GM12864 (cell line): ENCODE measurements at regions not wholly inside any gene's neighbourhood (a gene's known extent, or its start where the extent isn't known, plus 50 kb on each side); places are given as distances from the start of the nearest gene placed in this dataset.

Experiments
- DNase-seq: peaks from one replicate; pipeline ENCODE4 v3.0.0-alpha.2; 2011; ENCODE audit warnings: low read depth
- H3K4me3 ChIP-seq: 2 replicates; pipeline ENCODE4 v1.5.1; 2011; ENCODE audit warnings: mild to moderate bottlenecking, low read depth, low read length, control low read depth
- CTCF ChIP-seq: IDR thresholded peaks from 2 replicates; pipeline ENCODE4 v1.5.1; 2011; ENCODE audit warnings: low read depth, mild to moderate bottlenecking, moderate library complexity, low read length, control low read depth, inconsistent platforms; ENCODE audit errors: missing control alignments

- H3K4me3 ChIP-seq, result no peak overlapping the region
- no peak for TF ChIP-seq CTCF
Measured at GRCh38 chr2:9110346-9110884, 96.2 kb upstream of the ASAP2 start.

GRCh38 chr2:9109871-9110270, 96.7 kb upstream of the ASAP2 start:
- no peak overlapping the region for H3K4me3 ChIP-seq
- TF ChIP-seq CTCF, result no peak
- DNase-seq, result no peak

More at GRCh38 chr2:9110346-9110884, 96.2 kb upstream of the ASAP2 start:
- no peak for DNase-seq

- H3K4me3 ChIP-seq, result no peak overlapping the region
- no peak for DNase-seq
- no peak for TF ChIP-seq CTCF
Measured at GRCh38 chr2:9108210-9108967, 98.2 kb upstream of the ASAP2 start.

GRCh38 chr2:9107168-9108025, 99.2 kb upstream of the ASAP2 start:
- H3K4me3 ChIP-seq, result no peak overlapping the region
- no peak for TF ChIP-seq CTCF
- DNase-seq, result no peak

- no peak for DNase-seq
- no peak for TF ChIP-seq CTCF
- H3K4me3 ChIP-seq, result no peak overlapping the region
Measured at GRCh38 chr2:9106338-9107167, 100.1 kb upstream of the ASAP2 start.

GRCh38 chr2:9105601-9106337, 100.8 kb upstream of the ASAP2 start:
- DNase-seq, result no peak
- TF ChIP-seq CTCF, result no peak

More at GRCh38 chr2:9105601-9106337, 100.8 kb upstream of the ASAP2 start:
- H3K4me3 ChIP-seq, result no peak overlapping the region
